ENCODE measurements at regions not wholly inside any gene's neighbourhood (a gene's known extent, or its start where the extent isn't known, plus 50 kb on each side); places are given as distances from the start of the nearest gene placed in this dataset.

DNA sequence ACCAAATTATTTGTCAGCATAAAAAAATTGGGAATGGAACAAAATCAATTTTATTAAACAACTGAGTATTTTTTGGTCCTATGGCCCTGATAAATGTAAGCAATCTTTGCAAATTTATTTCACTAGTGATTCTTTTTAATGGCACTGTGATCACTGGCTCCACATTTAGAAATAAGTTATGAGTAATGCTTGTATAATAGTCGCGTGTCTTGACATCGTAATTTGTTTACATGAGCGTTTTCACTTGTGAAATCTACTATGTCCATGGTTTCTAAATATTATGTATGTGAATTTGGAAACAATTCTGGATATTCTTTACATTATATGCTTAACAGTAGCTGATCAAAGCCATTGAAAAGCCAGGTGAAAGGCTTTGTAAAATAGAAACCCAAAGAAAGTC lies 817.5 kb downstream of the EFNA5 start:
- TF ChIP-seq, protein P1, sequence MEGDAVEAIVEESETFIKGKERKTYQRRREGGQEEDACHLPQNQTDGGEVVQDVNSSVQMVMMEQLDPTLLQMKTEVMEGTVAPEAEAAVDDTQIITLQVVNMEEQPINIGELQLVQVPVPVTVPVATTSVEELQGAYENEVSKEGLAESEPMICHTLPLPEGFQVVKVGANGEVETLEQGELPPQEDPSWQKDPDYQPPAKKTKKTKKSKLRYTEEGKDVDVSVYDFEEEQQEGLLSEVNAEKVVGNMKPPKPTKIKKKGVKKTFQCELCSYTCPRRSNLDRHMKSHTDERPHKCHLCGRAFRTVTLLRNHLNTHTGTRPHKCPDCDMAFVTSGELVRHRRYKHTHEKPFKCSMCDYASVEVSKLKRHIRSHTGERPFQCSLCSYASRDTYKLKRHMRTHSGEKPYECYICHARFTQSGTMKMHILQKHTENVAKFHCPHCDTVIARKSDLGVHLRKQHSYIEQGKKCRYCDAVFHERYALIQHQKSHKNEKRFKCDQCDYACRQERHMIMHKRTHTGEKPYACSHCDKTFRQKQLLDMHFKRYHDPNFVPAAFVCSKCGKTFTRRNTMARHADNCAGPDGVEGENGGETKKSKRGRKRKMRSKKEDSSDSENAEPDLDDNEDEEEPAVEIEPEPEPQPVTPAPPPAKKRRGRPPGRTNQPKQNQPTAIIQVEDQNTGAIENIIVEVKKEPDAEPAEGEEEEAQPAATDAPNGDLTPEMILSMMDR (IDR thresholded peaks at IDR 0.05; ENCODE audit: low read depth, low read length, missing control alignments): no peak
- H3K27ac ChIP-seq: no peak overlapping the region
- DNase-seq: no peak
- in situ Hi-C loops (cut with HindIII; ENCODE audit: low pct_ligation_motif_present, low sequenced_read_pairs): no loop called here
- no peaks in the 10 kb centered on the region for H3K27me3 ChIP-seq (replicated peaks)
- H3K36me3 ChIP-seq (replicated peaks): no peaks in the 10 kb centered on the region
- H3K4me3 ChIP-seq (ENCODE audit: low read depth, low read length): no peak overlapping the region

DNA sequence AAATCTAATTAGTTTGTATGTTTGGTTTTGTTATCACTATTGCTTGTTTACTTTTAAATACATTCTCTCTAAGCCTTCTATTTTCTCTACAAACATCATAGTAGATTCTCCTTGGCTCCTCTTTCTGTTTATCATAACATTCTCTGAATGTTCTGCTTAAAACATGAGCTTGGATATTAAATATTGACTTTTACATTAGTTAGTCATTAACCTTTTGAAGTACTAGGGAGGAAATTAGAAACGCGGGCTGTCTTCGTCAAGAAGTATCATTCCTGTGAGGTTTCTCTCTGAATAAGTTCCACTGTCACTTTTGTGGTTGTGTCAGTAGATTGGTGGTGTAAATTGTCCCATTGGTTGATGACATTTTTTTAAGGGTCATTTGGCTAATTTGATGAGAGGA lies 821.5 kb downstream of the EFNA5 start:
- H3K4me3 ChIP-seq (ENCODE audit: low read depth, low read length): no peak overlapping the region
- no peaks in the 10 kb centered on the region for H3K27me3 ChIP-seq (replicated peaks)
- no peak overlapping the region for H3K27ac ChIP-seq
- TF ChIP-seq, protein P1 (IDR thresholded peaks at IDR 0.05; ENCODE audit: low read depth, low read length, missing control alignments): no peak
- in situ Hi-C loops (cut with HindIII; ENCODE audit: low pct_ligation_motif_present, low sequenced_read_pairs): no loop called here
- DNase-seq: no peak
- H3K36me3 ChIP-seq (replicated peaks): no peaks in the 10 kb centered on the region

DNA sequence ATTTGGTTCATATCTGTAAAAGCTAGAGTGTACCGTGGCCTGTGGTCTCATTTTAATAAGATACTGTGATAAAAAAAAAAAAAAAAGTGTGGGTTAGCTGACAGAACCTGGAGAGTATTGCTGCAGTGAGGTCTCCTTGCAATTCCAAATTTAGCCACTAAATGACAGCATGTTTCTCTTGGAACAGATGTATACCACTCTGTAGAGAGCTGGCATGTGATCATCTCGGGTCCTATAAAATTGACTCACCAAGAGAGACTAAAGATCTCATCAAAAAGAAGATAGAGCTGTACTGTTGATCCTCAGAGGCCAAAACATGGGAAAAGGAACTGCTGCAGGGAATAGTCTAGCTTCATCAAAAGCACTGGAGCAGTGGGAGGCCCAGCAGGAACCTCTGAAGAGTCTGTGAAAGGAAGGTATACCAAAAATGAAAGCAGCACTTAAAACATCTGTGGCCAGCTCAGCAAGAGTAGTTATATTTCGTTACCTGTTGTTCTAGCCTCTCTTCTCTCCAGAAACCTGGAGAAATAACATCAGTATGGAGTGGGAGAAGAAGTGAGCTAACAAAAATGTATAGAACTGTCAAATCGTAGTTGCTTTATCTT lies 826.8 kb downstream of the EFNA5 start:
- no peaks in the 10 kb centered on the region for H3K27me3 ChIP-seq (replicated peaks)
- H3K36me3 ChIP-seq (replicated peaks): no peaks in the 10 kb centered on the region
- DNase-seq: peak; percentile 34
- H3K4me3 ChIP-seq (ENCODE audit: low read depth, low read length): no peak overlapping the region
- in situ Hi-C loops (cut with HindIII; ENCODE audit: low pct_ligation_motif_present, low sequenced_read_pairs): no loop called here
- TF ChIP-seq, protein P1 (IDR thresholded peaks at IDR 0.05; ENCODE audit: low read depth, low read length, missing control alignments): peak; percentile 40
- no peak overlapping the region for H3K27ac ChIP-seq

DNA sequence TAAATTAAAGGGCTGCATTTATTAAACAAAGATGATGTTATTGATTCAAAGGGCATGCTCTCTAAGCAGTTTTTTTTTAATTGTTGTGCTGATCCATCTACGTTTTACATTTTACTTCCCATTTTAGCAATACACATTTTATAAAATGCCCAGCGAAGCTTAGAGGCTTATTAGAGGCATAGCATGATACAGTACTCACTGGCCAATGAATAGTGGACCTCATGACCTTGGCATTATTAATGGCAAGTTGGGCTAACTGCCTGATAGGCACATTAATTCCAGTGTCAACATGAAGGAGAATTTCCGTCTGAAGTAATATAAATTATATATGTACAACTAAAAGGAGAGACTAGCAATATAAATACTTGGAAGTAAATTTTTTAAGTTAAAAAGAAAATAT lies 837.2 kb downstream of the EFNA5 start:
- TF ChIP-seq, protein P1 (IDR thresholded peaks at IDR 0.05; ENCODE audit: low read depth, low read length, missing control alignments): no peak
- in situ Hi-C loops (cut with HindIII; ENCODE audit: low pct_ligation_motif_present, low sequenced_read_pairs): no loop called here
- no peaks in the 10 kb centered on the region for H3K27me3 ChIP-seq (replicated peaks)
- no peak for DNase-seq
- H3K36me3 ChIP-seq (replicated peaks): no peaks in the 10 kb centered on the region
- no peak overlapping the region for H3K27ac ChIP-seq
- H3K4me3 ChIP-seq (ENCODE audit: low read depth, low read length): no peak overlapping the region

DNA sequence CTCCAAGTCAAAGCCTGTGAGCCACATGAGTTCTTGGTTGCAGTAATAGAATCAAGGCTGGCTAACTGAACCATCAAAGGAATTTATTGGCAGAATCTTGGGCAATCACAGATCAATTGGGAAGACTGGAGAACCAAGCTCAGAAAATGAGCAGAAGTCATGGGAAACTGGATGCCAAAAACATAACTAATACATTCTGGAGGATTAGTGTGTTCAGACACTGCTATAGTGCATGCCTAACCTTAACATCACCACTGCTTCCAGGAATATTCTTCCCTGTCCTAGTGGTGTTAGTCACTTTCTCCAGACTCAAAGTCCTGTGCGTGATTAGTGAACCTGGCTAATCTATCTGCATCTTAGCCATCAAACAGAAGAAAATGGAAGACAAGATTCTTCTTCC lies 843.7 kb downstream of the EFNA5 start:
- TF ChIP-seq, protein P1 (IDR thresholded peaks at IDR 0.05; ENCODE audit: low read depth, low read length, missing control alignments): no peak
- H3K4me3 ChIP-seq (ENCODE audit: low read depth, low read length): no peak overlapping the region
- in situ Hi-C loops (cut with HindIII; ENCODE audit: low pct_ligation_motif_present, low sequenced_read_pairs): no loop called here
- no peak overlapping the region for H3K27ac ChIP-seq
- no peaks in the 10 kb centered on the region for H3K36me3 ChIP-seq (replicated peaks)
- H3K27me3 ChIP-seq (replicated peaks): no peaks in the 10 kb centered on the region
- peak; percentile 48 for DNase-seq

DNA sequence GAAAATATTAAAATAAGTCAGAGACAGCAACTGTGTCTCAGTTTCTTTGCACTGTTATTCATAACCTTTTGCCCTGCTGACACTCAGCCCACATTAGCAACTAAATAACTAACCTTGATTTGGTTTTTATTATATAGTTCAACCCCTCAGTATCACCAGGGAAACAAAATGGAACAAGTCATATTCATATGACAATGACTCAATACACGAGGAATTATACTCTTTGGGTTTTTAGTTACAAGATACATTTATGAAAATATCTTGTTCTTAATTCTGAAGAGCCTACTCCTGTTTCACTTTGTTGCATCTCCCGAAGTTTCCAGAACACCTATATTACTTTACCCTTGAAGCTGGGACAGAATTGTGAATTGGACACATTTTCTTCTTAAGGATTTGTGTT lies 845.4 kb downstream of the EFNA5 start:
- Histone ChIP-seq H3K36me3 (replicated peaks) (no peaks in the 10 kb centered on the region), H3K27ac (peak overlapping the region; percentile 28), H3K27me3 (replicated peaks) (no peaks in the 10 kb centered on the region), H3K4me3 (ENCODE audit: low read depth, low read length) (no peak overlapping the region)
- DNase-seq: no peak
- in situ Hi-C loops (cut with HindIII; ENCODE audit: low pct_ligation_motif_present, low sequenced_read_pairs): no loop called here
- TF ChIP-seq, protein P1 (IDR thresholded peaks at IDR 0.05; ENCODE audit: low read depth, low read length, missing control alignments): no peak
